HG02623 (cell line): ENCODE measurements at regions not wholly inside any gene's neighbourhood (a gene's known extent, or its start where the extent isn't known, plus 50 kb on each side); places are given as distances from the start of the nearest gene placed in this dataset.
A peak's percentile ranks its signal among the peaks of the same experiment; 100 is the strongest.
"Not testable (repeated sequence)": the region's sequence is repeated elsewhere in the genome, so short reads cannot be mapped to it uniquely, and the experiment has no call there.

Source experiments
- ATAC-seq: cut with Tn5 transposase; IDR thresholded peaks from one replicate; pipeline ENCODE4 v1.9.1; 2021; ENCODE audit warnings: moderate library complexity; ENCODE audit not compliant: unreplicated experiment

DNA sequence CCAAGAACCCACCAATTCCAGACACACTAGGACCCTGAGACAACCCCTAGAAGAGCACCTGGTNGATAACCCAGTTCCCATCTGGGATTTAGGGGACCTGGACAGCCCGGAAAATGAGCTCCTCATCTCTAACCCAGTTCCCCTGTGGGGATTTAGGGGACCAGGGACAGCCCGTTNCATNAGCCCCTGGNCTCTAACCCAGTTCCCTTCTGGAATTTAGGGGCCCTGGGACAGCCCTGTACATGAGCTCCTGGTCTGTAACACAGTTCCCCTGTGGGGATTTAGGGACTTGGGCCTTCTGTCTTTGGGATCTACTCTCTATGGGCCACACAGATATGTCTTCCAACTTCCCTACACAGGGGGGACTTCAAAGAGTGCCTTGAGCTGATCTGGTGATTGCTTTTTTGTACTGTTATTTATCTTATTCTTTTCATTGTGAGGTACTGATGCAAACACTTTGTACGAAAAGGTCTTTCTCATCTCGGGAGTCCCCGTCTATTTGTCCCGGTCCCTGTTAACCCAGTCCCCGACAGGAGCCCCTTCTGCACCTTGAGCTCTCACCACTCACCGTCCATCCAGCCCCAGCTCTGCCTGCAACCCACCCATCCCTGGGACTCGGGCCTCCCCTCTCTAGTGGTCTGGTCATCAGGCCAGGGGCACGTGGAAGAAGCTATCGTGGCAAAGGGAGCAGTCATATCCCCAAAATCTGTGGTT lies 58.2 kb upstream of the PLCXD1 start:
- not testable (repeated sequence) for ATAC-seq

DNA sequence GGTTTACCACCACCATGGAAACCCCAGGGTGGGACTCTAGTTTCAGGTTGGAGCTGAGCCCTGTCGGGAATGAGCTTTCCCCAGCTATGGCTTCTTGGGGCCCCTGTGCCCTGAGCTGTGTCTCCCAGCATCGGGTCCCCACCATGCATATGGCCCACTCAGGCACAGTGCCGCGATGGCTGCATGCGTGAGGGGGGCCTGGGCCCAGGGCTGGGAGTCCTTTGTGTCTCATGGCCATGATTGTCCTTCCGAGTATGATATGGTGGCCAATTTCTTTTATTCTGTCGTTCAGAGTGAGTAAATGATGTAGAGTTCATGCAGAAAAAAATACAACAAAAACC lies 57.7 kb upstream of the PLCXD1 start:
- ATAC-seq: not testable (repeated sequence)

GRCh38 chrX:226474-227164 lies 54.6 kb upstream of the PLCXD1 start:
- ATAC-seq: peak; percentile 53

DNA sequence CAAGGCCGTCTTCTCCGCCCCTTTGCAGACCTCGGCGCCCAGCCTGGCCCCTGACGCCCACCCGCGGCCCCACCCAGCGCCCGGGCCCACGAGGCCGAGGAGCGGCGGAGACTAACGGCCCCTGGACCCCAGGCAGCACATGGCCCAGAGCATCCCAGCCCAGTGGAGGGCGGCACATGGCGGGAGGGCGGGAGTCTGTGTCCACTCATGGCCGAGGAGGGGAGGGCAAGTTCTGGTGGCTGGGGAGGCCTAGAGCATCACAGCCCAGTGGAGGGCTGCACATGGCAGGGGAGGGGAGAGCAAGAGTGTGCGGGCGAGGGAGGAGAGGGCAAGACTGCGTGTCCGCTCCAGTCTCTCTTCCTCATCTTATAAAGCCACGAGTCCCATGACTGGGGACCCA lies 53.8 kb upstream of the PLCXD1 start:
- ATAC-seq: not testable (repeated sequence)
